H1 (cell line): ENCODE measurements at regions not wholly inside any gene's neighbourhood (a gene's known extent, or its start where the extent isn't known, plus 50 kb on each side); places are given as distances from the start of the nearest gene placed in this dataset.

Experiments
- CTCF ChIA-PET: fragments of 300-600 bp; sonication (Branson Sonifier 250); formaldehyde crosslinking; loops from one replicate; lab custom pipeline; 2021; ENCODE audit not compliant: partially characterized antibody; lab: Charles Lee
- POLR2A ChIA-PET: fragments of 300-600 bp; sonication (Branson Sonifier 250); formaldehyde crosslinking; loops from one replicate; lab custom pipeline; 2021; ENCODE audit warnings: inconsistent platforms; ENCODE audit not compliant: partially characterized antibody; lab: Charles Lee
- DNase-seq, 2 experiments: peaks; one replicate each; pipeline versions ENCODE4 v3.0.0 to v3.0.0-alpha.2; 2010 to 2022; ENCODE audit warnings: low spot score in 2 of 2, low read depth in 1 of 2, mixed read lengths in 1 of 2
- FAIRE-seq: peaks from 2 replicates; lab custom pipeline; 2011; peaks lifted over from hg19 to GRCh38; lab: Jason Lieb, UNC
- H2AFZ ChIP-seq: 2 replicates; pipeline ENCODE4 v1.8.1; 2012; ENCODE audit warnings: low read length, inconsistent platforms
- H2AK5ac ChIP-seq: 2 replicates; pipeline ENCODE4 v1.6.1; 2013; ENCODE audit warnings: low read depth, low read length
- H2BK120ac ChIP-seq: replicated peaks from 2 replicates; pipeline ENCODE3; 2013; ENCODE audit warnings: low read depth, low read length, inconsistent platforms
- H2BK12ac ChIP-seq: 2 replicates; pipeline ENCODE4 v1.6.1; 2013; ENCODE audit warnings: low read depth, low read length
- H2BK15ac ChIP-seq: 2 replicates; pipeline ENCODE4 v1.6.1; 2013; ENCODE audit warnings: low read length
- H2BK20ac ChIP-seq: 2 replicates; pipeline ENCODE4 v1.6.1; 2013; ENCODE audit warnings: low read length
- H2BK5ac ChIP-seq: 2 replicates; pipeline ENCODE4 v1.6.1; 2013; ENCODE audit warnings: low read depth, low read length
- H3K14ac ChIP-seq: 2 replicates; pipeline ENCODE4 v1.6.1; 2013; ENCODE audit warnings: inconsistent platforms; ENCODE audit not compliant: insufficient read length
- H3K18ac ChIP-seq: 2 replicates; pipeline ENCODE4 v1.6.1; 2013; ENCODE audit warnings: low read length; ENCODE audit errors: extremely low read depth
- H3K23ac ChIP-seq: 2 replicates; pipeline ENCODE4 v1.6.1; 2013; ENCODE audit warnings: inconsistent platforms; ENCODE audit not compliant: insufficient read length
- H3K23me2 ChIP-seq: 2 replicates; pipeline ENCODE4 v1.6.1; 2013; ENCODE audit warnings: low read depth, low read length
- H3K27ac ChIP-seq: 2 replicates; pipeline ENCODE4 v1.6.1; 2011; ENCODE audit warnings: low read depth, low read length, inconsistent platforms
- H3K27me3 ChIP-seq, 4 experiments: replicated peaks in 1 of 4; 1 replicate in 1 of 4; 2 replicates in 3 of 4; pipeline versions ENCODE4 v1.6.1 to v1.8.1; 2011 to 2013; ENCODE audit warnings: low read length in 3 of 4, mild to moderate bottlenecking in 3 of 4, inconsistent platforms in 2 of 4, mixed read lengths in 2 of 4, moderate library complexity in 1 of 4; ENCODE audit not compliant: control insufficient read depth in 3 of 4, insufficient read depth in 3 of 4; ENCODE audit errors: extremely low read depth in 1 of 4
- H3K36me3 ChIP-seq, 4 experiments: 2 replicates each; pipeline versions ENCODE4 v1.6.1 to v1.8.1; 2011 to 2013; ENCODE audit warnings: mild to moderate bottlenecking in 4 of 4, low read length in 3 of 4, moderate library complexity in 2 of 4, control low read depth in 1 of 4, inconsistent platforms in 1 of 4; ENCODE audit not compliant: insufficient read depth in 4 of 4, control insufficient read depth in 2 of 4
- H3K4ac ChIP-seq: replicated peaks from 2 replicates; pipeline ENCODE3; 2013; ENCODE audit warnings: low read length, low read depth, mixed read lengths, inconsistent platforms; ENCODE audit not compliant: insufficient read length
- H3K4me1 ChIP-seq, 4 experiments: replicated peaks in 1 of 4; 1 replicate in 1 of 4; 2 replicates in 3 of 4; pipeline versions ENCODE4 v1.6.1 to v1.8.1; 2011 to 2013; ENCODE audit warnings: low read length in 3 of 4, inconsistent platforms in 2 of 4, mixed read lengths in 1 of 4; ENCODE audit not compliant: insufficient read depth in 4 of 4, control insufficient read depth in 3 of 4
- H3K4me2 ChIP-seq, 2 experiments: 2 replicates each; pipeline versions ENCODE4 v1.6.1 to v1.8.1; 2011 to 2013; ENCODE audit warnings: low read depth in 2 of 2, low read length in 2 of 2, control low read depth in 1 of 2, inconsistent platforms in 1 of 2, mild to moderate bottlenecking in 1 of 2; ENCODE audit not compliant: insufficient read depth in 1 of 2
- H3K4me3 ChIP-seq, 4 experiments: fragments of 200-600, 300-600 bp in 1 of 4; sonication (generic), shearing (Covaris generic), sonication (Bioruptor Twin) in 1 of 4; 2 replicates each; pipeline versions ENCODE4 v1.5.1 to v1.8.1; 2011 to 2016; ENCODE audit warnings: low read length in 4 of 4, low read depth in 3 of 4, control low read depth in 2 of 4, inconsistent platforms in 2 of 4, mild to moderate bottlenecking in 2 of 4, mixed read lengths in 1 of 4, moderate library complexity in 1 of 4; ENCODE audit not compliant: insufficient read depth in 2 of 4; ENCODE audit errors: extremely low read depth in 1 of 4
- H3K56ac ChIP-seq: replicated peaks from 2 replicates; pipeline ENCODE3; 2013; ENCODE audit warnings: low read depth, mild to moderate bottlenecking, mixed read lengths, low read length, inconsistent platforms; ENCODE audit not compliant: insufficient read length
- H3K79me1 ChIP-seq: 2 replicates; pipeline ENCODE4 v1.6.1; 2013; ENCODE audit warnings: low read depth, low read length, control low read depth
- H3K79me2 ChIP-seq, 2 experiments: 2 replicates each; pipeline versions ENCODE4 v1.6.1 to v1.8.1; 2012 to 2013; ENCODE audit warnings: low read length in 2 of 2, mild to moderate bottlenecking in 2 of 2, inconsistent platforms in 1 of 2; ENCODE audit not compliant: insufficient read depth in 2 of 2, control insufficient read depth in 1 of 2
- H3K9ac ChIP-seq, 4 experiments: replicated peaks in 1 of 4; 1 replicate in 1 of 4; 2 replicates in 3 of 4; pipeline versions ENCODE4 v1.6.1 to v1.8.1; 2011 to 2013; ENCODE audit warnings: low read depth in 3 of 4, low read length in 3 of 4, control low read depth in 2 of 4, mild to moderate bottlenecking in 2 of 4, moderate library complexity in 2 of 4, inconsistent platforms in 1 of 4; ENCODE audit errors: extremely low read depth in 1 of 4
- H3K9me3 ChIP-seq, 2 experiments: 2 replicates each; pipeline versions ENCODE4 v1.6.1 to v1.8.1; 2012 to 2013; ENCODE audit warnings: mild to moderate bottlenecking in 2 of 2, moderate library complexity in 2 of 2, control low read depth in 1 of 2, inconsistent platforms in 1 of 2, low read depth in 1 of 2, low read length in 1 of 2, mixed read lengths in 1 of 2; ENCODE audit not compliant: insufficient read depth in 2 of 2
- H4K20me1 ChIP-seq, 2 experiments: replicated peaks in 1 of 2; 2 replicates each; pipeline versions ENCODE3 to v1.8.1; 2011 to 2013; ENCODE audit warnings: inconsistent platforms in 2 of 2, low read length in 2 of 2, mild to moderate bottlenecking in 1 of 2; ENCODE audit not compliant: insufficient read depth in 2 of 2, control insufficient read depth in 1 of 2
- H4K5ac ChIP-seq: 2 replicates; pipeline ENCODE4 v1.6.1; 2013; ENCODE audit warnings: low read length, low read depth, mixed read lengths, inconsistent platforms; ENCODE audit not compliant: insufficient read length
- H4K8ac ChIP-seq: 2 replicates; pipeline ENCODE4 v1.8.0; 2013; ENCODE audit warnings: mild to moderate bottlenecking, moderate library complexity, low read length, inconsistent platforms; ENCODE audit not compliant: insufficient read depth; ENCODE audit errors: extremely low read depth
- H4K91ac ChIP-seq: replicated peaks from 2 replicates; pipeline ENCODE3; 2013; ENCODE audit warnings: low read length, mixed read lengths, inconsistent platforms; ENCODE audit not compliant: insufficient read length
- BCL11A ChIP-seq, 2 experiments: IDR thresholded peaks; one replicate each; pipeline ENCODE4 v1.6.1; 2011; ENCODE audit warnings: low read depth in 2 of 2, low read length in 2 of 2, mild to moderate bottlenecking in 2 of 2
- CHD1 ChIP-seq: IDR thresholded peaks from 2 replicates; pipeline ENCODE4 v1.6.1; 2012; ENCODE audit warnings: low read depth, low read length, improper control_type of control experiment
- KDM5A ChIP-seq: fragments of 200-600 bp; IDR thresholded peaks from 2 replicates; pipeline ENCODE4 v1.7.1; 2012; ENCODE audit warnings: mild to moderate bottlenecking, low read length, inconsistent platforms, mixed read lengths
- PHF8 ChIP-seq: fragments of 200-600 bp; sonication (generic); conservative IDR thresholded peaks from 2 replicates; pipeline ENCODE4 v1.7.1; 2012; ENCODE audit warnings: low read depth, mild to moderate bottlenecking, inconsistent platforms, low read length, moderate library complexity
- POU5F1 ChIP-seq: IDR thresholded peaks from 2 replicates; pipeline ENCODE4 v1.6.1; 2011; ENCODE audit warnings: low read depth, mild to moderate bottlenecking, low read length, moderate library complexity
- SIRT6 ChIP-seq: IDR thresholded peaks from one replicate; pipeline ENCODE4 v1.7.1; 2012; ENCODE audit warnings: low read length, inconsistent platforms
- SP4 ChIP-seq: IDR thresholded peaks from 2 replicates; pipeline ENCODE4 v1.6.1; 2012; ENCODE audit warnings: low read length, inconsistent platforms
- TAF7 ChIP-seq: optimal IDR thresholded peaks from 2 replicates; pipeline ENCODE3; 2011; ENCODE audit warnings: low read depth, mild to moderate bottlenecking, inconsistent platforms, low read length, moderate library complexity, borderline replicate concordance
- WGBS, 2 experiments: shearing (Covaris generic) in 1 of 2; methylation state at CpG; one replicate each; pipeline versions ENCODE4 v1.1.6 to v1.1.7; 2013 to 2015; ENCODE audit warnings: low lambda C conversion rate in 2 of 2, mixed read lengths in 2 of 2, inconsistent platforms in 1 of 2, low coverage in 1 of 2, missing lambda C conversion rate in 1 of 2; ENCODE audit not compliant: insufficient replicate concordance in 2 of 2, insufficient coverage in 1 of 2, insufficient read length in 1 of 2; ENCODE audit errors: extremely low coverage in 1 of 2, missing lambda C conversion rate in 1 of 2; 5-methylcytosine and 5-hydroxymethylcytosine counted together
- TF ChIP-seq, protein P1 (sequence below): IDR thresholded peaks from 2 replicates; pipeline ENCODE4 v1.6.1; 2012; ENCODE audit warnings: inconsistent platforms
- TF ChIP-seq, protein P2 (sequence below): IDR thresholded peaks from 2 replicates; pipeline ENCODE4 v1.6.1; 2012; ENCODE audit warnings: low read length, inconsistent platforms

DNA sequence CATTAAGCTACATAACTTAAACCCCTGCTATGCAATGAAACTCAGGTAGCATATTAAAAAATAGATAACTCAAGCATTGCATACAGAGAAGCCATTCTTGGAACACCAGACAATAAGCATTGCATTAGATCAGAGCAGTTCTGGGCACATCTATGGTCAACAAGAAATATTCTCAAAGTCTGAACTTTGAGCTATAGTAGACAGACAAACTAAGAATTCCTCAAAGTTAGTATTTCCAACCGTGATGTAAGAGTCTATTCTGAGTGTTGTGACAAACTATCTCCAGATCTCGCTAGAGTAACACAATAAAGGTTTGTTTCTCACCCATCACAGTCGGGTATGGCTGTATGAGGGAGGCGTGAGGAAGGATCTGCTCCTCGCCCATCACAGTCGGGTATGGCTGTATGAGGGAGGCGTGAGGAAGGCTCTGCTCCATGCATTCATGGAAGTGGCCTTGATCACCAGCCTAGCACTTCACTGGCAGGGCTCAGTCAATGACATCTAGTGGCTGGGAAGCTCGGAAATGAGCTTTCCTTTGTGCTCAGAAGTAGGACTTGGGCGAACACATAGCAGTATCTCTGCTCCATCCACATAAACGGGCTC lies 61.6 kb upstream of the ANKRD1 start:
- no peaks in the 10 kb centered on the region for H3K9me3 ChIP-seq
- H4K8ac ChIP-seq, result no peak overlapping the region
- no peak overlapping the region for H4K5ac ChIP-seq
- no peak overlapping the region for H3K27ac ChIP-seq
- no peak overlapping the region for H2BK12ac ChIP-seq
- no peak for DNase-seq
- no peak overlapping the region for H3K9ac ChIP-seq
- no peaks in the 10 kb centered on the region for H3K23me2 ChIP-seq
- no peaks in the 10 kb centered on the region; a peak in 1 of 7 replicates for H3K4me1 ChIP-seq
- H3K56ac ChIP-seq, result no peak overlapping the region
- H2AFZ ChIP-seq, result no peak overlapping the region
- no peaks in the 10 kb centered on the region for H4K20me1 ChIP-seq
- WGBS, 2 experiments, result 90% methylated on average over 10 of the region's 10 CpGs; no CpG with 5 or more reads in 1 of the 2 experiments
- H3K36me3 ChIP-seq, result no peaks in the 10 kb centered on the region
- no peak overlapping the region for H3K4me3 ChIP-seq
- peaks cover 0 to 2% (median 2%) of the 10 kb centered on the region in 4 experiments; a peak in 4 of 7 replicates for H3K27me3 ChIP-seq
- no peak overlapping the region for H3K4me2 ChIP-seq
- H3K23ac ChIP-seq, result no peak overlapping the region
- H2BK15ac ChIP-seq, result no peak overlapping the region
- FAIRE-seq, result no peak
- no peak overlapping the region for H2AK5ac ChIP-seq
- no peaks in the 10 kb centered on the region for H3K79me1 ChIP-seq
- H3K4ac ChIP-seq, result no peak overlapping the region
- H3K18ac ChIP-seq, result no peak overlapping the region
- H2BK120ac ChIP-seq, result no peak overlapping the region
- H2BK5ac ChIP-seq, result no peak overlapping the region
- H2BK20ac ChIP-seq, result no peak overlapping the region
- no peak overlapping the region for H4K91ac ChIP-seq
- POLR2A ChIA-PET, result no interaction called here
- no peaks in the 10 kb centered on the region for H3K79me2 ChIP-seq
- CTCF ChIA-PET, result interaction anchor here (0.7 to 2.0 kb wide), 3 partner anchors 14 to 269 kb away, joined by 3 to 11 read pairs (median 3); no protein-coding TSS in a partner anchor
- H3K14ac ChIP-seq, result no peak overlapping the region
- TF ChIP-seq POU5F1, result no peak
- TF ChIP-seq BCL11A (IDR thresholded peaks at IDR 0.05; ENCODE audit: low read depth in 2 of 2, low read length in 2 of 2), result no peak
- TF ChIP-seq PHF8, result no peak
- no peak for TF ChIP-seq KDM5A
- no peak for TF ChIP-seq SIRT6
- TF ChIP-seq SP4, result no peak
- TF ChIP-seq, protein P1, sequence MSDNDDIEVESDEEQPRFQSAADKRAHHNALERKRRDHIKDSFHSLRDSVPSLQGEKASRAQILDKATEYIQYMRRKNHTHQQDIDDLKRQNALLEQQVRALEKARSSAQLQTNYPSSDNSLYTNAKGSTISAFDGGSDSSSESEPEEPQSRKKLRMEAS, result no peak
- no peak for TF ChIP-seq TAF7
- TF ChIP-seq, protein P2, sequence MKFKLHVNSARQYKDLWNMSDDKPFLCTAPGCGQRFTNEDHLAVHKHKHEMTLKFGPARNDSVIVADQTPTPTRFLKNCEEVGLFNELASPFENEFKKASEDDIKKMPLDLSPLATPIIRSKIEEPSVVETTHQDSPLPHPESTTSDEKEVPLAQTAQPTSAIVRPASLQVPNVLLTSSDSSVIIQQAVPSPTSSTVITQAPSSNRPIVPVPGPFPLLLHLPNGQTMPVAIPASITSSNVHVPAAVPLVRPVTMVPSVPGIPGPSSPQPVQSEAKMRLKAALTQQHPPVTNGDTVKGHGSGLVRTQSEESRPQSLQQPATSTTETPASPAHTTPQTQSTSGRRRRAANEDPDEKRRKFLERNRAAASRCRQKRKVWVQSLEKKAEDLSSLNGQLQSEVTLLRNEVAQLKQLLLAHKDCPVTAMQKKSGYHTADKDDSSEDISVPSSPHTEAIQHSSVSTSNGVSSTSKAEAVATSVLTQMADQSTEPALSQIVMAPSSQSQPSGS, result no peak
- no peak for TF ChIP-seq CHD1
